Activated CD4-positive, alpha-beta T cell treated with anti-CD3 and anti-CD28 coated beads, Interleukin-2, amount 50 U/mL, for 24 hours (primary cell): ENCODE measurements at regions not wholly inside any gene's neighbourhood (a gene's known extent, or its start where the extent isn't known, plus 50 kb on each side); places are given as distances from the start of the nearest gene placed in this dataset.

ENCODE experiments used
- DNase-seq, 2 donors: peaks; one replicate each; pipeline ENCODE4 v3.0.0-alpha.2; 2020; ENCODE audit warnings: low read depth in 1 of 2, low spot score in 1 of 2

DNA sequence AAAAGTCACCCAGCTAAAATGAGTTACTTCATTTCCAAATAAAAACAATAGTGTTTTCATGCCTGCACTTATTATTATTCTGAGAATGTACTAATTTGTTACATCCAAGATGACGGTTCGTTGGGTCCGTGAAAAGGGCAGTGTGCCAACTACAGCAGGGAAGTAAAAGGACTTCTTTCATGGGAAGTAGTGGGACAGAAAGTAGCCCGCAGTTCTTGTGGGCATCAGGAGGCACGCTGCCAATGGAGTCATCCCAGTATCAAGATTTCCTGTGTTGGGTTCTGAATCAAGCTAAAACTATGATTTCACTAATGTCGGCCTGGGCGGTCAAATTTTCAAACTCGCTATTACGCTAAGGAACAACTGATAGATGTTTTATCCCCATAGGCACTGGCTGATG lies 254.5 kb upstream of the SOX2 start:
- DNase-seq, result no peak

DNA sequence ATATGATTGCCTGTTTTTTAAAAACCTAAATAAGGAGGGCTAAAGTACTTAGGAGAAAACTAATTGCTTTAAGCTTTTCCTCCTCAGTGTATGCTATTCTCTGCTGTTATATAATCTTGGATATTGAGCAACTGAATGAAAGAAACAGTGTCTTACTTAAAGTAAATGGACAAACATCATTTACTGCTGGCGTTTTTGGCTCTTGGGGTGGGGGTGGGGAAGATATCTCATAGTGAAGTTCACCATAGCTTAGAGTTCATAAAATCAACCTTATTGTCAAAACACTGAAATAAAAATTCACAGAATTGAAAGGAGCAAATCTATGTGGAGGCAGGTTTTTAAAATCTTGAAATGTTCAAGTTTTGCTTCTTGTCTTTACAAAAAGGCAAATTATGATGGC lies 256.4 kb upstream of the SOX2 start:
- no peak for DNase-seq

DNA sequence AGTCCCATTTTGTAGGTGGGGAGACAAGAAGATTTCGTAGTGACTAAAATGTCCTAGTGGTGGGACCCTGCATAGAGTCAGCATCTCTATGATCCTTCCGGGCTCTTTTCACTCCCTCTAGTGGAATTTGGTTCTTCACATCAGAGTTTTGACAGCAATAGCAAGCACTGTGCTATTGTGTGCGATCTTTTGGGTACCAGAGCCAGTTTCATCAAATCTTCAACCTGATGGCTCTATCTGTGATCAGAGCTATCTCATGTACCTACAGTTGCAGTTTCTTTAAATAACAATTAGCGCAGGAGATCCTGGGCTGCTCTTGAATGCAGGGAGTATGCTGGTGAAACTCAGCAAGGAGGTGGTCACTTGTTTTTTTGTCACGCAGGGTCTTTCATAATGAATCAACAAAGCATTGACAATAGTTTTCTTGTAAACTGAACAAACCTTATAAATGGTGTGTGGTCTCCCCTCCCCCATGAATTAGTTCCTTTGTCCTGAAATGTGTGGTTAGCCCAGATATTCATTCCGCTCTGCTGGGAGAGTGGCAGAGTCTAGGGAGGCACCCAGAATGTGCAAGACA lies 257.2 kb upstream of the SOX2 start:
- no peak for DNase-seq

DNA sequence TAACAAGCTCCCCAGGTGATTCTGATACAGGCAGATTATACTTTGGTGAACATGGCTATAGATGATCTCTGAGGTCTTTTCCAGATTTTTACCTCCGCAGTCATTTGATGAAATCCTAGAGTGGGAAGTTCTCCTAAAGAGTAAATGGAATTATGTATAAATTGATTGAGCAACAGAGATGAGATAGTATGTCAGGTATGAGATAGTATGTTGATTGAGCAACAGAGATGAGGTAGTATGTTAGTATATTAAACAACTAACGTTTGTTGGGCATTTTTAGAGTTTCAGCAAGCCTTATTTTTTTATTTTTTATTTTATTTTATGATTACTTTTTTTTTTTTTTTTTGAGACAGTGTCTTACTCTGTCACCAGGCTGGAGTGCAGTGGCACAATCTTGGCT lies 265.0 kb upstream of the SOX2 start:
- no peak for DNase-seq

DNA sequence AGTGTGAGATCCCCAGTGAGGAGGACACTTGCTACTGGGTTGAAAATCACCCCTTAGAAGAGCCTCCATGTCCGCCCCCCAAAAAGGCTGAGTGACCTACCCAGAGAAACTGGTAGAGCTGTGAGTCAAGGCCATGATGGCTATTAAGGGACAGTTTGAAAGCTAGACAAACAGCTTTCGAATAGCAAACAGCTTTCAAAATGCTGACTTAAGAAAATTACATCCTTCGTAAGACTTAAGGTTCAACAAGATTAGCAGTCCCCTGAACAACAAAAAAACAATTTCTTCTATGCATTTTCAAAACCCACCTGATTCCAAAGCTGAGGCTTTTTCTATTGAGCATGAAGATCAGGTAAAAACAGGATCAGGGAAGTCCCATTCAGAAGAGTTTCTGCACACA lies 269.7 kb upstream of the SOX2 start:
- DNase-seq, result no peak

DNA sequence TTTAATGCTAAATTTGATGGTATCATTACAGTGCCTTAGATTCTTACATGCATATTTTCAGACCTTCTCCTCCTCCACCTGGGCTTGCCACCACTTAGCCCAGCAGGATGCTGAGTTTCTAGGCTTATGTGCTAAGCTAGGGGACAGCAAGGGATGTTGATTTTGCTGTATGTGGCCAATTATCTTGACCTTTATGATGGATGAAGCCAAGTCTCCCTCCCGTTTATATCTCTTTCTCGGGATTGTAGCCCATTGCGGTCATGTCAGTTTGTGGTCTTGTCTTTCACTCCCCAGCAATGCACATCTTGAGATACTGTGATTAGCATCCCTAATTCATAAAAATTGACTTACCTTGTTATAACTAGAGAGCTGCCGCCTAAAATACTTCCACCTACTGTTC lies 278.7 kb upstream of the SOX2 start:
- no peak for DNase-seq

DNA sequence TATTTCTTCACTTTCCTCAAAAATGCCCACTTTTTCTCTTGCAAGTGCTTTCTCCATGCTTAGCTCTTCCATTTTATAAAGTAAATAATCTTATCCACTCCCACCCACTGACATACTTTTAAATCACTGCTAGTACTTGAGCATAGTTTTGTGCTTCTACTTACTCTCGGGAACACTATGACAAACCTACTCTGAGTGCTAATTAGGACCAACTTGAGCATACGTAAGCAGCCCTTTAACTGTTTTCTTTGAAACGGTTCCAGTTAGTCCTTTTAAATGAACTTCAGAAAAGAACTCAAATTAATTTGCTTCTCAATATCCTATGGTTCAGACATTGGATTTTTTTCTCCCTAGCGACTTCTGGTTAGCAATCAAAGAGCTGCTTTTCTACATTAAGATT lies 280.0 kb upstream of the SOX2 start:
- DNase-seq, result no peak

DNA sequence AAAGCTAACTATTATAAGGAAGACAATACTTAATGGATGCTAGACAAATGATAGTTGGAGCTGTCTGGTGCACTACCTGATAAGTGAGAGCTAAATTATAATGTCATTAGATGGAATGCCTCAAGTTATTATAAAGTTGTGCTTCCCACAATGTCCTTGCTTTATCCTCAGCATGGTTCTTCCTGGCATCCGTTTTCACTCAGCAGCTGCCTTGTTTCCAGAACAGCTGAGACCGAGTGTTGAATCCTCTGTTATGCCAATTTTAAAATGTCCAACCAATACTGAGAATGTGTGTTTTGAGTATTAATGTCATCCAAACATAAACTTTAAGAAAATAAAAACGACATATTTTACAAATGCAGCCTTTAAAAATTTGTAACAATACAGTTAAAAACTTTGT lies 286.7 kb upstream of the SOX2 start:
- DNase-seq, result no peak

DNA sequence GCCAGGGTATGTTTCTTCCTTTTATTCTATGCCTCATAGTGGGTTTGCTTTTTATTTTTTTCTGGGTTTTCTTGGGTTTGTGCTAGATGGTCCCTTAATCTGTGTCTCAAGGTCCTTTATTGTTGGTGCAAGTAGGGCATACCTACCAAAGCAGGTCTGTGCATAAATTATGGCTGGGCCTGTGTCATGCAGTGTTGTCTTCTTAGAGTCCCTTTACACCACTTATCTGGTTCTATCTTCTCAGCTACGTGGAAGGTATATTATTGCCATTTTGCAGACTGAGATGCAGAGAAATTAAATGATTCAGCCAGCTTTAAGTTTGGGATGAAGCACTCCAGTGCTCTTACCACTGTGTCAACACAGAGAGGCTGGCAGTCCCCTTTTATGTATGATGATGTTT lies 293.5 kb upstream of the SOX2 start:
- no peak for DNase-seq

DNA sequence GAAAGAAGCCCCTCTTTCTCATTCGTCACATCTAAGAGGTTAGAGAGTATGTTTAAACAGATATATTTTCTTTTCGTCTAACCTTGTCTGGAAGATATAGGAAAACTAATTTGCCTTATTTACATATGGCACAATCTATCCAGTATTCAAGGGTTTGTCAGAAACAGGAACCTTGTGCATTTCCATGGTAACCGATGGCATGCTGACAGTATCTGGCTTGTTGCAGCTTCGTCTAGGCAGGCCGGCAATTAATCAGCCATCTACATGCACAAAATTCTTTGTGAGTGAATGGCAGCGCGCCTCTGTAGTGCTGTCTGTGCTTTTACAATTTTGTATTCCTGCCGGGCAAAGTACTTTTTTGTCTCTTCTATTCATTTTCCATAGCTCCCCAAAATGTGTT lies 294.0 kb upstream of the SOX2 start:
- no peak for DNase-seq

DNA sequence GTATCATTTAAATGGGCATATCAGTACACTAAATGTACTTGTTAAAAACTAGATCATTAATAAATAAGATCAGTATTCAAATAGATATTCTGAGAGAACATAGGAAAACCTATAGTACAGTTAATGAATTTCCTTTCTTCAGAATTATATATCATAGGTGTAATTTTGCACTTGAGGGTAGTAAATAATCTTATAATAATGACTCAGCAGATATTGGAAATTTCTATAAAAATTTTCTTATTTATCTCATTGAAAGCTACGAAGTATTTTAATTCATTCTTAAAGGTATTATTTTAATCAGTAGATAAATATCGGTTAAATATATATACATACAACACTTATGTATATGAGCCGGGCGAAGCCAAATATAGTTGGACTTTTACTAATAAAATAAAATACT lies 300.9 kb upstream of the SOX2 start:
- no peak for DNase-seq

DNA sequence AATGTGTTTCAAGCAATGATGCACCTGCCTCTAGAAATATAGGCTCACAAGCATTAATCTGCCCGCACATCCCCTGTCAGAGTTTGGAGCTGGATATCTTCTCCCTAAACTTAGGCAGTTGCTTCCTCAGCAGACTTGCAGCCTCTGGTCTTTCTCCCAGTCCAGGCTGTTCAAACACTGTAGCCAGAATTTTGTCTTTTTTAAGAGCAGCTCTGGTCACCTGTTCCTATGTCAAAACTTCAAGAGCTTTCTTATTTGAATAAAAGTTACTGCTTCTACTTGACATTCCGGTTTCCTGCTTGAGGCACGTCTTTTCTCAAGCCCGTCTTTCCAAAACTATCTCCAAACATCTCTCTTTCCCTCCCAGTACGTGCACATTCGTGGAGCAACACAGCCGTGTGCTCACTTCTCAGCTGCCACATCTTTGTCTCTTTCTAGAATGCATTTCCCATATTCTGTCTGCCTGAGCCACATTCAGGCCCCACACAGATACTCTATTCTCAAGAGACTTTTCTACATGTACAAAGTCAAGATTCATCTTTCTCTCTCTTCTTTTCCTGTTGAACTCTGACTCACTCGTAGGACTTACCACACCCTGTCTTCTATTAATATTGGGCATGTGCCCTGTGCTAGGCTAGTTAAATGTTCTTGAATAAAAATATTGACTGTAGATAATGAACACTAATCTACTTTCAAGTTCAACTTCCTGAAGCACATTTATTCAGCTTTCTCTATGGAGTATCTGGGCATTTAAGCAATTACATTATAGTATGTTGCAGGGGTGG lies 307.7 kb upstream of the SOX2 start:
- DNase-seq, result no peak

DNA sequence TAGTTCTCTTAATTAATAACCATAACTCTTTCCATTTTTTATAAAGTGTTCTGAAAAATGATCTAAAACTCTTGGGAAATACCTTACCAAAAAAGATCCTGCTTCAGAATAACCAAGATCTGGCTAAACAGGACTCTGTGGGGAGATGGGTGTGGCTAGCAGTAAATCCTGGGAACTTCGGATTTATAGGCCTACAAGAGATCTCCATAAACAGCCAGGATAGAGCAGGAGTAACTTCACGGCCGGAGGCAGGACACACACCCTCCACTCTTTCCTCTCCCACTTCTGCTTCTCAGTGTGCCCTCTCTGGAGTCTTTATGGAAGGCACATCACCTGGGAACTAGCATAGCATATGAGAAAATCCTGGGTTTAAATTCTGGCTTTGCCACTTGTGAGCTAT lies 309.4 kb upstream of the SOX2 start:
- no peak for DNase-seq

DNA sequence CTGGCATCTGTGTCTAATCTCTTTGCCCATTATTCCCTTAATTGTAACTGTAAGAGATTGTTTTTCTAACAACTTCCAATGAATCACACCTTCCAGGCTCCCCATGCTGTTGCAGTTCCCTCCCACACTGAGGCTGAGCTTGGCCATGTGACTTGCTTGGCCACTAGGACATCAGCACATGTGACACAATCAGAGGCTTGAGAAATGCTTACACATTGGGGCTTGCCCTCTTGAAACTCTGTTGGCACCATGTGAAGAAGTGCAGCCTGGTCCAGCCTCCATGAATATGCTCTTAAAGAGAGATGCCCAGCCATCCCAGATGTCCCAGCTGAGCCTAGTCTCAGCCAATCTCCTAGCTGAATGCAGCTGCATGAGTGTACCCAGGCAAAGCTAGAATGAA lies 326.8 kb upstream of the SOX2 start:
- no peak for DNase-seq

DNA sequence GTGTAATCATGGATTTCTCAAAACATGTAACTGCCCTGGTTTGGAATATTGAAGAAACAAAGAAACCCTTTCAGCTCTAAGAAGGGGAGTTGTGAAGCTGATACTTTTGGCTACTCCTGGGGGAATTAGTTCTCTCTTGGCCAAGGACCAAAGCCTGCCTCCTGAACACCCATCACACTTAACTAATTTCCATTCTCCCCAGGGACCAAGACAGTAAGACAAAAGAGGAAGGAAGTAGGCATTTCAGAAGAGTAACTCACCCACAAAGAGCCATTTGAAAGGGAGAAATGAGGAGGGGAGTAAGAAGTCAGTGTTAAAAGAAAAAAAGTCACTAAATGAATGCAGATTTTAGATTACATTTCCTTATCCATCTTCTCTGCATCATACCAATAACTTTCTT lies 328.0 kb upstream of the SOX2 start:
- no peak for DNase-seq

DNA sequence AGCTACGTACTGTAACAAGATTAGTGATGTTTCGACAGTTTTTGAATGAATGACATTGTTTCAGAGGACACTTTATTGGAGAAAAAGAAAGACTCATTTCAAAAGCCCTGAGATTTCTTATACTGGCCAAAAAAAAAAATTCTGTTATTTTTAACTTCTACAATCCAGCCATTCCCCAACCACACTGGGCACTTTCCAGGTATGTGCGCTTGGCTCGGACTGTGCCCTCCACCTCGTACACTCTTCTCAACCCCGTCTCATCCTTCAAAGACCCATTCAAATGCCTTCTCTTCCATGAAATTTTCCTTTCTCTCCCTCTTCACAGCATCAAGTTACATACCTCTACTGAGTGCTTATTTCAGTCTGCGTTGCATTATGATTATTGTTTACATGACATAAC lies 328.5 kb upstream of the SOX2 start:
- DNase-seq, result no peak

DNA sequence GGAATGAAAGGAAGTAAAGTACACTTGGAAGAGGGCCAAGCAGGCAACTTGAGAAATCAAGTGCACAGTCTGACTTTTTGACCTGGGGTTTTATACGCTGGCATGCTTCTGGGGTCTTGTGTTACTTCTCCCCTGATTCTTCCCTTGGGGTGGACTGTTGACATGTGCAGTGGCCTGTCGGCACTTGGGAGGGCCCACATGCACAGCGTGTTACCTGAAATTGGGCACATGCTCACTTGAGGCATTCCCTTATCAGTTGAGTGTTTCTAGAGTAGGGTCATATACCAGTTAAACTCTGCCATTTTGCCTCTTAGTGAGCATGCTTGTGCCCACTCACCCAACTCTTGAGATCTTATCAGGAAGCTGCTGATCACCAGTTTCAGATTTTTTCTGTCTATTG lies 329.1 kb upstream of the SOX2 start:
- no peak for DNase-seq

DNA sequence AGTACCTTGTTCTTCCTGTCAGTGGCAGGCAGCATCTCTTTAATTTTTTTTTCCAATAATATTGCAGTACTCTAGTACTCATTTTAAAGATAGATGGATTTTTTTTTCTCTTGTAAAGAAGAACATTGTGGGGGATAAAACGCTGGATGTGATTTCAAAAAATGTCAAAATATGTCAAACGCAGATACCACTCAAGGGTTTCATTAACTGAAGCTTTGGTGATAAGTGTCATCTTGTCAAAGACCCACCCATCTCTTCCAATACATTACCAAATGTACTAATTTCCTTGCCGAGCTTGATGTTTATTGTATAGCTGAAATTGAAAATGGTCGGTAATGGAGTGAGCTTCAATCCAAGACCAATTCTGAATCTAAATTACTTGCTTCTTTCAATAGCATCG lies 332.4 kb upstream of the SOX2 start:
- no peak for DNase-seq

DNA sequence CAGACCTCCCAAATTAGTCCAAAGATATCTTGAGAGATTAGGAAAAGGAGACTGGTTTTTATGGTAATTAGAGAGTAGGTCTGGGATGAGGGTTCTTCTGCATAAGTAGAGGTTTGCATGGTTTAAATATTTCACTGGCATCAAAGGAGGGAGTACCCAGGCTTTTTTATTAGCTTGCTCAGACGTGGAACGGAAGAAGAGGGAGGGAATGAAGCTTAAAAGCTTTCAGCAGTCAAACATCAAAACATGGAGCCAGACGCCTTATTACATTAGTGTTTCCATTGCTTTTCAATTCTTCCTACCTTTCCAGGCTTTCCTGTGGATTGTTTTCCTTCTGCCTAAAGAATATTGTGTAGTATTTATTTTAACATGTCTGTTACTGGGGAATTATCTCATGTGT lies 342.1 kb upstream of the SOX2 start:
- DNase-seq, result no peak

DNA sequence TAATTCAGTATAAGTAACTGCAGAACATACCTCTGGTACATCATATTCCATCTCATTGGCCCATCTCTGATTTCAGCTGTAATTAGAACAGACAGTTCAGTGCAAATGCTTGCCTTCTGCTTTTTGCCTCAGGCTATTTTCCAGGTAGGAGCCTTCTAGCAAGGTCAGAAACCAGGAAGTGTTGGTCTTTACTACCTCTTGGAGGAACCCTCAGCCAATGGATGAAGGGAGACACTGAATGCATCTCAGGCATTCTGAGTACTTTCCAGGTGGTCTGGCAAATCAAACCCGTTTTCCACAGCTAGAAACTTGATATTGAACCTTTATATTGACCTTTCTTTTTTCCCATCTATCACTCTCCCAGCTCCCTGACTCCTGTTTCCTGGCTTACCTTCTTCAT lies 348.5 kb upstream of the SOX2 start:
- DNase-seq, result no peak

DNA sequence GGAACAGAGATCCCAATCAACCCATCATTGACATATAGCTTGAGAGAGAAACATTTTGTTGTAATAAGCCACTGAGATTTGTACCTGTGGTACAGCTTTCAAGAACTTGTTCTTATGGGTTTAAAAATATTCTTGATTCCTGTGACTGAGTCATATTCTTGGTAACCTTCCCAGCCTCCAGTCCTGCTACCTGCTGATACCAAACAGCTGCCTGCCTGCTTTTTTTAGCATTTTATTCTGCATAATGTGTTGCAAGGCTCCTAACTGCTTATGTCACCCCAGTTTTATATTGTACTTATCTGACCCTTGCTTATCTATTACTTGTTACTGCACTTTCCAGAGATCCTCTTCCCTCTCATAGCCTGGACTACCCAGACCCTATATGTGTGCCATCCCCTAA lies 349.3 kb upstream of the SOX2 start:
- DNase-seq, result no peak

DNA sequence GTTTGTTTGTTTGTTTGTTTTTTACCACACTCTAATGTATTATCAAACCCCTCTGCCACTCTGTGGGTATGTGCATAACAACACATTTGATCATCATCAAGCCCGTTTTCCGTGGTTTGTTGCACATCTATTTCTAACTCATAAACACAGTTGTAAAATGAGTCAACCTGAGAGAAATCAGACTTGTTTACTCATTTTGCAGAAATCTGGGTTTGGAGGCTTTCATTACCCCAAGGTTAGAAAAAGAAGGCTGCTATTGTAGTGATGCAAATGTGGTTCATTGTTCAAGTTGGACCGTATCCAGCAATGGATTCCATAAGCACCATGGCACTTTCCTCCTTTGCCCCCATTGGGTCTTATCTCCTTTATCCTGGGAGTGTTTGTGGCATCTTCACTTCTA lies 353.2 kb upstream of the SOX2 start:
- DNase-seq, result no peak

DNA sequence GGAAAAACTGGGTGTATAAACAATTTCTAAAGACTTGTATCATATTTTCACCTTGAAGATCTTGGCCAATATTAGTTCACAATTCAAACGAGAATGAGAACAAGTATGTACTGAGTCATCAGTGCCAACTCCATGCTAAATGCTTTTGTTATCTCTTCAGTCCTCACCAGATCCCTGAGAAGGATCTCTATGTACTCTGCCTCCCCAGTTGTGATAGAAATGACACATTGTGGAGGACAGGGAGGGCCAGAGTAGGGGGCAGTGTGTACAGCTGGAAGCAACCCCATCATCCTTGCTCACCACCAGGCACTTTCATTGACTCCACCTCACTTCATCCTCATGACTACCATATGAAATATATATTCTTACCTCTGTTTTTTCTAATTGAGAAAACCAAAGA lies 353.7 kb upstream of the SOX2 start:
- no peak for DNase-seq
